Islet of Langerhans (tissue), 1 donor: ENCODE measurements at regions not wholly inside any gene's neighbourhood (a gene's known extent, or its start where the extent isn't known, plus 50 kb on each side); places are given as distances from the start of the nearest gene placed in this dataset.

Source experiments
- FAIRE-seq: peaks from one replicate; lab custom pipeline; 2011; peaks lifted over from hg19 to GRCh38; lab: Jason Lieb, UNC

DNA sequence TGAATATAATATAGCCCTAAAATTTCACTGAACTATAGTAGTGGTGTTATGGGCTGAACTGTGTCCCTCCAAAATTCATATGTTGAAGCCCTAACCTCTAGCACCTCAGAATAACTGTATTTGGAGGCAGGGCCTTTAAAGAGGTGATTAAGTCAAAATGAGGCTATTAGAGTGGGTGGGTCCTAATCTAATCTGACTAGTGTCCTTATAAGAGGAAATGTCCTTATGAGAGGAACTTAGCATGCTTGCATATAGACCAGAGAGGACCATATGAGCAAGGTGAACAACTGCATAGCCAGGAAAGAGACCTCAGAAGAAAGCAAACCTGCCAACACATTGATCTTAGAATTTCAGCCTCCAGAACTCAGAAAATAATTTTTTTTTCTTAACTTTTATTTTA lies 238.4 kb downstream of the ZEB2 start:
- no peak for FAIRE-seq

- FAIRE-seq: no peak
Observed at GRCh38 chr2:144280009-144280408, 239.9 kb downstream of the ZEB2 start.

GRCh38 chr2:144279165-144279564 lies 240.8 kb downstream of the ZEB2 start:
- no peak for FAIRE-seq

DNA sequence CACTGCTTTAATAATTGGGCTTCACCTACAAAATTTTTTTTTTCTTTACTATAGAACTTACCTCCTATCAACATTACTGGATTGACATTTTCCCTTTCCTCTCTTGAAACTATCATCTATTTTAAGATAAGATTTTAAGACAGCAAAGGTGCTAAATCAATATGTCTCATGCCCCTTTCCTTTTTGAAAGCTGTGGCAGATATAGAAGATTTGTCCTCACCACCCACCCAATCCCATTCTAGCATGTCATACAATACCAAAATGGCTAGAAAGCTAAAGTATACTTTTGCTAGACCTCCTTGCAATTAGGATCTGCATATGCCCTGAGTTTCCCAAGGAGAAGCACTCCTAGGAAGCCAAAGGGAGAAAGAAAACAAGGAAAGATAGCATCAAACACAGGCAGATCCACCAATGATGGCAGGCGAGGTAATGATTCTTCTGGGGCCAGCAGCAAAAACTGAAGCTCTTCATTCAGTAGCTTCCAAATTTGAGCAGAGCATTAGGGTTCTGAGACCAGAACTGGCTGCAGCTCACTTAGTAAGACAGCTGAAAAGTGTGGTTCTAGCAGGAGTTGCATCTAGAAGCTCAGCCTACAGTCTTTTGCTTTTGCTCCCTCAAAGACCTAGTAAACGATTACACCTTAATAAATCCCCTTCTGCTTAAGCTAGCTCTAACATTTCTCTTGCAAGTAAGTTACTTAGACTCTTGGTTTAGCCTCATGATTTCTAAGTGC lies 242.1 kb downstream of the ZEB2 start:
- FAIRE-seq: no peak

DNA sequence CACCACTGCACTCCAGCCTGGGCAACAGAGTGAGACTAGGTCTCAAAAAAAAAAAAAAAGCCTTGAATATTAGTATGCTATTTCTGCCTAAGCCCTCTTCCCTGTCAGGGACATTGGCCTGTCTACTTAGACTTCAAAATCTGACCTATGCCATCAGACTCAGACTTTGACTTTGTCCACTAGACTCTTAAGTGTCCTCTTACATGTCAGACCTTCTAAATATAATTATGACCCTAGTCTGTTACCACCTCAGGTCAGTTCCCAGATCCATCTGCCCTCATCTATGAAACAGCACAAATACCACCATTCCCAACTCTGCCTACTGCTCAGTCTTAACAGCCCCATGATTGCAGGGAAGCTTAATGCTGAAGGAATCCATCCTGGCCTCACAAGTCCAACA lies 244.6 kb downstream of the ZEB2 start:
- no peak for FAIRE-seq

DNA sequence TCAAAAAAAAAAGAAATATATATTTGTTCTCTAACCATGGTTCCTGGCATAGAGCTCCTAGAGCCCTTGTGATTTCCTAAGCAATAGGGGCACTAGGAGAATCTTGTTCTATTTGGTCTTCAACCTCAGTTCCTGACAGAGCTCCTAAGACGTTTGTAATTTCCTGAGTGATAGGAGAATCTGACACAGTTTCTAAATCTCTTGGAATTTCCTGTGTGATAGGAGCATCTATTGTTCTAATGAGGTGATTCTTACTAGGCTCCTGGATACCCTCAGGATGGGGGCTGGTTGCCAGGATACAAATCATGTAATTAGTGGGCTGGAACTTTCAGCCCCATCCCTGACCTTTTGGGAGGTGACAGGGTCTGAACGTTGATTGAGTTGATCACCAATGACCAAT lies 245.8 kb downstream of the ZEB2 start:
- no peak for FAIRE-seq

DNA sequence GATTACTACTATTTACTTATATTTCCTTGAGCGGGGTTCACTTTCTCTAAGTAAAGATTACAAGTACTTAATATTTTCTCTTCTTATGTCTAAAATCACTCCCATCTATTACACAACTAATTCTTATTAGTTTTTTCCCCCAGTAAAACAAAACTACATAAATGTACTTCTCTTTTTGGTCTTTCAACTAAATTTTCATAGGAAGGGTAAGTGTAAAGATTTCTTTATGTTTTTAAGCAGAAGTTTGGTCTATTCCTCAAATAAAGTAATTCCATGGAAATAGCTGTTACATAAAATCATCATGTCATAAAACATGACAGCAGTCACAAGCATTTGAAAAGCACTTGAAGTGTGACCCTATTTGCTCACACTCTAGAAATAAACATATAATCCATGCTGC lies 249.0 kb downstream of the ZEB2 start:
- FAIRE-seq: no peak

DNA sequence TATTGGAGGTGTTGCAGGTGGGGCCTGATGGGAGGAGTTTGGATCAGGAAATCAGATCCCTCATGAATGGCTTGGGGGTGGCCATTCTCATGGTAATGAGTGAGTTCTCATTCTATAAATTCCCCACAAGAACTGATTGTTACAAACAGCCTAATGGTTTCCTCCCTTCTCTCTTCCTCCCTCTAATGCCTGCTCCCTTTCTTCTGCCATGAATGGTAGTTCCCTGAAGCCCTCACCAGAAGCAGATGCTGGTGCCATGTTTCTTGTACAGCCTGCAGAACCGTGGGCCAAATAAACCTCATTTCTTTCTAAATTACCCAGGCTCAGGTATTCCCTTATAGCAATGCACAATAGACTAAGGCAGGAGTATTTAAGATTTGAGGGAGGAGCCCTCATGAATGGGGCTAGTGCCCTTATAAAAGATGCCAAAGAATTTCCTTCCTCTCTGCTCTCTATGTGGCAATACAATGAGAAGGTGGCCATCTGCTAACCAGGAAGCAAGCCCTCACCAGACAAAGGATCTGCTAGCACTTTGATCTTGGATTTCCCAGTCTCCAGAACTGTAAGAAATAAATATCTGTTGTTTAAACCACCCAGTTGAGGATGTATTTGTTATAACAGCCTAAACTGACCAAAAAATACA lies 251.8 kb downstream of the ZEB2 start:
- no peak for FAIRE-seq

- no peak for FAIRE-seq
Observed at GRCh38 chr2:144267239-144267638, 252.7 kb downstream of the ZEB2 start.

DNA sequence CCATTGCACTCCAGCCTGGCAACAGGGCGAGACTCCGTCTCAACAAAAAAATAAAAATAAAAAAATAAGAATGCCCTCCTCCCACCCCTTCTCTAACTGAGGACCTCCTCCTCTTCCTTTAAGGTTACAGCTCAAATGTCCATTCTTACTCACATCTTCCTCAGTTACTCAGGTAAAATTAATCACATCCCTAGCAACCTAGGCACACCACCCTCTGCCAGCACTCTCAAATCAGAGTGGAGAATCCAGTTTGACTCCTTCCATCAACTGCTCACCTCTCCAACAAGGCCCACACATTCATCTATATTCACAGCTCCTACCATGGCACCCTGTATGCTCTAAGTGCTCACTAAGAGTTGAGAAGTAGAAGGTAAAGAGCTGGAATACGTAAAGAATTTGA lies 254.3 kb downstream of the ZEB2 start:
- no peak for FAIRE-seq

DNA sequence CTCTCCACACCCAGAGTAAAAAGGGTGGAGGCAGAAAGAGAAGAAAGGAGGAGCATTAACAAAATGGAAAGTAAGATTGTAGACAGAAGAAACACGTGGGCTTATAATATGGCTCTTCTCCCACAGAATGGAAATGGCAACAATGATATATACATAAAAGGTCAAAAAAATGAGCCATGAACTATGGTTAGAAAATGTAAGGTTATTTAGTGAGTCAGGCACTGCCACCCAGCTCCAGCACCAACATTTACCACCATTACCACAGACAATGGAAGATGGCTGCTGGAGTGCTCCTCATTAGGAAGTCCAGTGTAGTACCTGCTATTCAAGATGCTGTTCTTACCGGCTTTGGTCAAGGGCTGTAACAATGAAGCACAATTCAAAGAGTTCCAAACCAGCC lies 258.0 kb downstream of the ZEB2 start:
- no peak for FAIRE-seq

DNA sequence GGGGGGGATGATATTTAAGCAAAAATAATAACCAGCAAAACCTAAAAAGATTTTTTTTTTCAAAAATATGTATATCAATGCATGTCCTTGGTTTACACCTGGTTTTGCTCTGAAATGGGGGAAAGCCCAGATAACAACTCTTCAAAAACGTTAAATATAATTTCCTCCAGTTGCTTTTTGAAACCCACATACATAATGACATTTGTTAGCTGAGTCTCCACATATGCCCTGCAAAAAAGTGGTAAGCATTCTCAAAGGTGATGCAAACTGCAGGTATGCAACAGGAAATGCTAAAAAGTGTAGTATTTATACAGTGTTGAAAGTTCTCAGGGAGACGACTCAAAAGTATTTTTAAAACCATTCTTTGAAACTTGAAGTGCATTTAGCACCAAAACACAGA lies 258.6 kb downstream of the ZEB2 start:
- no peak for FAIRE-seq

GRCh38 chr2:144259332-144259731 lies 260.6 kb downstream of the ZEB2 start:
- FAIRE-seq: no peak

DNA sequence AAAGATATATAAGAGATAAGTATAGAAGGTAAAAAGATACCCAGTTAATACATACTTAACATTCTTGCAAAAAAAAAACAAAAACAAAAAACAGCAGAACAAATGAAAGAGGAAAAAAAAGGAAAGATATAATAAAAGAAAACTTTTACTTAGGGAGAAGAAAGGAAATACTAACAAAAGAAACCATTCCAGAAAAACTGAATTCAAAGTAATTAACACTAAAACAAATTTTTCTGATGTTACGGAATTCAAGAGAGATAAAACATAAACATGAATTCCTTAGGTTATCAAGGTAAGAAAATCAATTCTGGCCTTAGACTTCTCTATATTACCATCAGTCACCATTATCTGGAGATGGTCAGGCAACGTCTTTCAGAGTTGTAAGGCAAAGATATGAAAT lies 261.8 kb downstream of the ZEB2 start:
- no peak for FAIRE-seq

DNA sequence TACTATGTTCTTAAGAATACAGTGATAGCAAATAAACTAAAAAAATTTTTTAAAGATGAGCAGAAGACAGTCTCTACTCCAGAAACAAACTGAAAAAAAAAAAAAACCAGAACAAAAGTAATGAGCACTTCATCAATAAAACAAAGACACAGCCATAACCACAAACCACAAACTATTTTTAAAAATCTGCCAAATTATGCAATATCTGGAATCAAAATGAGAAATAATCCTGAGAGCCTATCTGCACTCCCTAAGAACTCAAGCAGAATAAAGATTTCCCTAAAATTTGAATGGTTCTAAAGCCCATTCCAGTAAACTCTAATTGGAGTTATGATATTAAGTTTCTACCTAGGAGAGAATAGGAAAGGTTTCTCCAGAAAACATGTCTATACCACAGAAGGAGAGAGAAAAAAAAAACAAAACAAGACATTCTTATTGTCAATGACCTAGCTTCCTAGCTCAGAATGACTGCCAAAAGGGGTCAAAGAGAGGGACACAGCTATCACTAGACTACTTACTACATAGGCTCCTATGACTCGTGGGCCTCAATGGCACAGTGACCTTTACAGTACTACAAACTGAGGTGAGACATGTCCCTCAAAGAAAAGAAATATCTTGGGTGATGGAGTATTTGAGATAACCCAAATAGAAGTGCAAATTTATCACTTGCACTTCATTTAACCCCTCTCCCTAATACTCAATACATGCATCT lies 262.8 kb downstream of the ZEB2 start:
- FAIRE-seq: no peak

- no peak for FAIRE-seq
Observed at GRCh38 chr2:144254342-144255235, 265.3 kb downstream of the ZEB2 start.

GRCh38 chr2:144253743-144254142 lies 266.2 kb downstream of the ZEB2 start:
- no peak for FAIRE-seq

DNA sequence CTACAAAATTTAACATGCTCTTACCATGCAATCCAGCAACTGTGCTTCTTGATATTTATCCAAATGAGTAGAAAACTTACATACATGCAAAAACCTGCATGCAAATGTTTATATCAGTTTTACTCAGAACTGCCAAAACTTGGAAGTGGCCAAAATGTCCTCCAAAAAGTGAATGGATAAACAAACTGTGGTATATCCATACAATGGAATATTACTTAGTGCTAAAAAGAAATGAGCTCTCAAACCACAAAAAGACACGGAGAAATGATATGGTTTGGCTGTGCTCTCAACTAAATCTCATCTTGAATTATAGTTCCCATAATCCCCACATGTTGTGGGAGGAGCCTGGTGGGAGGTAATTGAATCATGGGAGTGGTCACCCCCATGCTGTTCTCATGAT lies 267.2 kb downstream of the ZEB2 start:
- FAIRE-seq: no peak

DNA sequence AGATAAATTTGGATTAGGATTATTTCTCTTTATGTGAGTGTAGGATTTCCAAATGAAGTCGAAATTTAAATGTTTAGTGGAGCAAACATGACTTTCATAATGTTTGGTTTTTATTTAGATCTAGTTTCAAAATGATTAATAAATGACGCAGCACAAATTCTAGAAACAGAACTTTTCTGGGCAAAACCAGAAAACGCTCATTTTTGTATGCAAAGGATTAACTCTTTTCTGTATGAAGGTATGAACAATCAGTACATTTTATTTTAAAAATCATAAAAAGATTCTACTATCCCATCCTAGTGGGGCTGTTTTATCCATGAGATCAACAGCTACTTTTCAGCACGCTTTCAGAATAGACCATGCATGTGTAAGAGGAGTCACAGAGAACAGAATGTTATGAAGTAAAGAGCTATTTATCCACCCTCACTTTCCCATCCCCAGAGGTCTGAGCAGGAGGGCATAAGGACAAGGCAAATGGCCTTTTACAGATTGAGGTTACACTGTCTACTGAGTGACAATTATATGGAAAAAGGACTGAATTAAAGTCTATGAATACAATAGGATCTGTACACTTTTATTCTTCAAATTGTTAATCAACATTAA lies 270.8 kb downstream of the ZEB2 start:
- peak; percentile 72 for FAIRE-seq

- FAIRE-seq: no peak
Observed at GRCh38 chr2:144248350-144249034, 271.4 kb downstream of the ZEB2 start.

GRCh38 chr2:144244938-144245337 lies 275.0 kb downstream of the ZEB2 start:
- FAIRE-seq: no peak

GRCh38 chr2:144242311-144242710 lies 277.6 kb downstream of the ZEB2 start:
- no peak for FAIRE-seq
